SU-DHL-6 (cell line): ENCODE measurements at regions not wholly inside any gene's neighbourhood (a gene's known extent, or its start where the extent isn't known, plus 50 kb on each side); places are given as distances from the start of the nearest gene placed in this dataset.

ENCODE experiments used
- CTCF ChIP-seq: fragments of 200-600 bp; sonication (generic); IDR thresholded peaks from one replicate; pipeline ENCODE4 v1.5.1; 2017; ENCODE audit warnings: antibody characterized with exemption, mild to moderate bottlenecking, low read length, moderate library complexity; ENCODE audit not compliant: insufficient read depth, poor library complexity, severe bottlenecking
- EZH2phosphoT487 ChIP-seq: fragments of 200-600 bp; sonication (generic), shearing (Covaris generic); conservative IDR thresholded peaks from 2 replicates; pipeline ENCODE4 v1.6.1; 2018; ENCODE audit warnings: mild to moderate bottlenecking, antibody characterized with exemption, low read length, moderate library complexity, mixed read lengths

- TF ChIP-seq CTCF: no peak
- TF ChIP-seq EZH2phosphoT487: no peak
Observed at GRCh38 chr3:76912841-76913383, 127.0 kb upstream of the ROBO2 start.
